ENCODE measurements at regions not wholly inside any gene's neighbourhood (a gene's known extent, or its start where the extent isn't known, plus 50 kb on each side); places are given as distances from the start of the nearest gene placed in this dataset.
"Not testable (repeated sequence)": the region's sequence is repeated elsewhere in the genome, so short reads cannot be mapped to it uniquely, and the experiment has no call there.

GRCh38 chr5:85654144-85654543 lies 963.6 kb upstream of the COX7C start:
- TF ChIP-seq CTCF (IDR thresholded peaks at IDR 0.05; ENCODE audit: poor library complexity); EZH2phosphoT487 (IDR thresholded peaks at IDR 0.05; ENCODE audit: low read depth, severe bottlenecking, unreplicated experiment); EZH2 (IDR thresholded peaks at IDR 0.05; ENCODE audit: borderline replicate concordance): not testable (repeated sequence)
